HG03060 (cell line): ENCODE measurements at regions not wholly inside any gene's neighbourhood (a gene's known extent, or its start where the extent isn't known, plus 50 kb on each side); places are given as distances from the start of the nearest gene placed in this dataset.
"Not testable (repeated sequence)": the region's sequence is repeated elsewhere in the genome, so short reads cannot be mapped to it uniquely, and the experiment has no call there.

Experiments used
- ATAC-seq: cut with Tn5 transposase; IDR thresholded peaks from one replicate; pipeline ENCODE4 v1.9.1; 2021; ENCODE audit warnings: low read depth, moderate number of reproducible peaks; ENCODE audit not compliant: unreplicated experiment

DNA sequence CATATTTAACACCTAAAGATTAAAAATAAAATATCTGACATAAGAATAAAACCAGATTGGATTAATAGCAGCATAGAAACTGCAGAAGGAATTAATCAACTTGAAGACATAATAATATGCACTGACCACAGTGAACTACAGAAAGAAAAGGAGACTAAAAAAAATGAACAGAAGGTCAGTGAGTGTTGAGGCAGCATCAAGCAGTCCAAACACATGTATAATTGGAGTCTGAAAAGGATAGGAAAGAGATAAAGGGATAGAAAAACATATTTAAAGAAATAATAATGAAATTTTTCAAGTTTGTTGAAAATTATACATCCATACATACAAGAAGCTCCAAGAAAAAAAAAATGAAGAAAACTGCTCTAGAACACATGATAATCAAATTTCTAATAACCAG, 756.2 kb downstream of the GATA3 start:
- no peak for ATAC-seq

DNA sequence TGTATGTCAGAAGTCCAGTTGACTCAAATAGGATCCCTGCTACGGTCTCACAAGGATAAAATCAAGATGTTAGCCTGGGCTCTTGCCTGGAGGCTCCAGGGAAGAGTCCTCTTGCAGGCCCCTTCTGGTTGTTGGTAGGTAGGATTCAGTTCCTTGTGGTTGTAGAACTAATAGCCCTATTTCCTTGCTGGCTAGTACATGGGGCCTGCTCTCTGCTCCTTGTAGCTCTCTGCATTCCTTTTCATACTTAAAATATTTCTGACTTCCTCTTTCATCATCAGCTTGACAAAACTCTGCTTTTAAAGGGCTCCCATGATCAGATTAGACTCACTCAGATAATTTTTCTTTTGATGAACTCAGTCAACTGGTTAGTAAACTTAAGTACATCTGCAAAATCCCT, 756.7 kb downstream of the GATA3 start:
- ATAC-seq: no peak

- no peak for ATAC-seq
These were observed 761.5 kb downstream of the GATA3 start for GRCh38 chr10:8815969-8816368.

DNA sequence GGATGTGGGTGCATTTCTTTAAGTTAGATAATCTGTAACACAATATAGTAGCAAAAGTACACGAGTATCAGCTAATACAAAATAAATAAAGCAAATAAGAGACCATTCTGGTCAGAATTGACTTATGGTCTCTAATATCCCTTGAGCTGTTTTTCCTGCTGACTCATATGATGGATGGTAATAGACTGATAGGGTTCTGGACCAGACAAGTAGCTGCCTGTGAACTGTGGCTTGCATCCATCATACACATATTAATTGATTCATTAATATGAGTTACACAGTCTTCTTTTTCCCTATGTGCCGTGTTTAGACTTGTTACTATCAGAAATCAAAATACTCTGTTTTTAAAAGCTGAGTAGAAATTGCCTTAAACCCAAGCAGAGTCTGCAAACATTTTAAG, 762.8 kb downstream of the GATA3 start:
- no peak for ATAC-seq

GRCh38 chr10:8825611-8826010, 771.1 kb downstream of the GATA3 start:
- no peak for ATAC-seq

DNA sequence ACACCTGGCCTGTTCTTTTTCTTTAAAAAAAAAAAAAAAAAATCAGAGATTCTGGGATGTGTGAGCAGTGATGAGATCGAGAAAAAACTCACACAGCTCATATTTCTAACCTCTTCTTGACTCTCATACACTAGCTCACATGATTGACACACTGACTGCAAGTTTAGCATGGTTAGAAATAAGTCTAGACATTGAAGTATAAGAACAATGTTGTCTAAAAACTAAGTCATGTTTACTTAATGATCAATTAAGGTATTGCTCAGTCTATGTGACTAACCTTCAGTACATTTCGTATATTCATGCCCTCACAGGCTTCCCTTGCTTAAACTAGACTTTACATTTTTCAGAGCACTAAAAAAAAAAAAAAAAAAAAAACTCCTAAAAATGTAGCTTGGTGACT, 775.1 kb downstream of the GATA3 start:
- no peak for ATAC-seq

- ATAC-seq: no peak
These were observed 775.6 kb downstream of the GATA3 start for GRCh38 chr10:8830048-8830447.

- ATAC-seq: no peak
These were observed 776.4 kb downstream of the GATA3 start for GRCh38 chr10:8830876-8831275.

GRCh38 chr10:8835453-8836167, 781.1 kb downstream of the GATA3 start:
- ATAC-seq: no peak

DNA sequence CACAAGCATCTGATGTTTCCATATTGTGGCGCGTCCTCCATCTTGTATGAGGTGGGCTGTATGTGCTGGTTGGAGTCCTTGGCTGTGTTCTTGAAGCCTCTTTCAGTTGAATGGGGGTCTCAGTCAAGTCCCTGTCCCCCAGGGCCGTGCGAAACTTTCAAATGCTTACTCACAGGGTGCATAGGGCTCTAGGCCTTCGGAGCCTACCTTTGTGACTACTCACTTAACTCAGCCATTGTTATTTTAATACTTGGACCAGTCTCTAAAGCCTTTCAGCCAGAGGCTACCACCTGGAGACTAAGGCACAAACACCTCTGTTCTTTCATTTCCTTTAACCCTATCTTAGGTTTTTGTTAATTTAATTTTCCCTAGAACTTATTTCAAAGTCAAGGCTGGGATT, 785.9 kb downstream of the GATA3 start:
- ATAC-seq: no peak

DNA sequence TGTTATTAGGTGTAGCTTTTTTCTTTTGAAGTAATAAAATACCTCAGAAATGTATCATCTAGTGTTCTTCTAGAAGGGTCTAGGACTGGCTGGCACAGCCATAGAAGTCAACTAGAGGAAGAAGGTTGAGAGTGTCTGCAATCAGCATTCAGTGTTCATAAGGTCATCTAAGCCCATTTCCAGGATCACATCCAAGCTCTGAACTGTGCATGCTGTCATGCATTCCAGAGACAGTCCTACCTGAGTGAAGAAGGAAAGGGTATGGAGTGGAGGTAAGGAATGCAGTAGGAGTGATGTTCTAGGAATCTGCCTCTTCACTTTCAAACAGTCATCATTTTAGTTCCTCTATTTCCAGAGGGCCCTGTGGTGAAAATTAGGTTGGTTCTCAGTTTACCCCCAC, 789.7 kb downstream of the GATA3 start:
- ATAC-seq: no peak

GRCh38 chr10:8852546-8852945, 798.1 kb downstream of the GATA3 start:
- no peak for ATAC-seq

GRCh38 chr10:8853048-8853447, 798.6 kb downstream of the GATA3 start:
- ATAC-seq: no peak

- not testable (repeated sequence) for ATAC-seq
These were observed 814.4 kb downstream of the GATA3 start for GRCh38 chr10:8868924-8869323.

DNA sequence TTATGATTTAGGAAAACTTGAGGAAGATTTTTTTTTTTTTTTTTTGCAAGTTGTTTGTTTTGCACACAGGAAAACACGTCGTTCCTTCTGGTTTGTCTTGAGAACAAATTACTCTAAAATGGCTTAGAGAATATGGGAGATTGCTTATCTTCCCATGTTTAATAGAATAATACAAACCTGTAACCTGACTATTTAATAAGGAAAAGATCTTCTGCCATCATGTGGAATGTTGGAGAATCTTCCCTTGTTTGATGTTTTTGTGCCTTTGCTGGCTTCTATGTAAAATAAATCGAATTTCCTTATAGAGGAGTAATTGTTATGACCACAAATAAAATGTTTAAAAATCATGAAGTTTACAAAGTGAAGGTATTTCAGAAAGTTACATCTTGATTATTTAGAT, 818.8 kb downstream of the GATA3 start:
- ATAC-seq: no peak

DNA sequence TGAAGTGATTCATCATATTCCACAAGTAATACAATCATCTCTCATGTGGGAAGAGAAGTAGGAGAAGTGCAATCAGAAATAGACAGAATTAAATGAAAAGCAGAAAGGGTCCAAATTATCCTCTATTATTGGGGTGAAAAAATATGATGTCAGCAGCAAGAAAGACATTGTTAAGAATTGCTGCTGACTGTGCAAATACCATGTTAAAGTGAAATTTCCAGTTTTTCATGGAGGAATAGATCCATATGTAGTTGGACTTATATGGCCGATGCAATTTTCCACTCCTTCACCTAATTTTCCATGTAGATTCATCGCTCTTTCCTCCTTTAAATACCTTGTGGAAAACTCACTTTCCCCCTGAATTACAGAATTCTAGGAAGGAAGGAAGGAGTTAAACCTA, 819.8 kb downstream of the GATA3 start:
- no peak for ATAC-seq

GRCh38 chr10:8874972-8875371, 820.5 kb downstream of the GATA3 start:
- no peak for ATAC-seq

DNA sequence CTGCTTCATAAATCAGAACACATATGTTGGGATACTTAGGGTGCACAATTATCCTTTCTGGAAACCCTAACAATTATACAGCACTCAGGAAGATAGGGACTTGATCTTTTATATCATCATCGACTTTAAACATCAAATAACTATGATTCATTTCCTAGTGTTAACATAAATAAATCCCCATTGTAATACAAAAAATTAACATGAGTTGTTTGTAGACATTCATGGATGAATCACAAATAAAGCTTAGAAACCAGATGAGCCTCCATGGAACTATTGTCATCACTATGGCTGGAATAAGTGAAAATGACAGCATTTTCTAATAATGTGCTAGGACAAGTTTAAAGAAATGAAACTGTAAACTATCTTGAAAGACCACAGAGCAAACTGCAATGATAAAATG, 821.7 kb downstream of the GATA3 start:
- no peak for ATAC-seq

- no peak for ATAC-seq
These were observed 835.0 kb downstream of the GATA3 start for GRCh38 chr10:8889538-8889937.

- ATAC-seq: no peak
These were observed 838.6 kb downstream of the GATA3 start for GRCh38 chr10:8893102-8893501.

- ATAC-seq: no peak
These were observed 839.7 kb downstream of the GATA3 start for GRCh38 chr10:8894148-8894547.

DNA sequence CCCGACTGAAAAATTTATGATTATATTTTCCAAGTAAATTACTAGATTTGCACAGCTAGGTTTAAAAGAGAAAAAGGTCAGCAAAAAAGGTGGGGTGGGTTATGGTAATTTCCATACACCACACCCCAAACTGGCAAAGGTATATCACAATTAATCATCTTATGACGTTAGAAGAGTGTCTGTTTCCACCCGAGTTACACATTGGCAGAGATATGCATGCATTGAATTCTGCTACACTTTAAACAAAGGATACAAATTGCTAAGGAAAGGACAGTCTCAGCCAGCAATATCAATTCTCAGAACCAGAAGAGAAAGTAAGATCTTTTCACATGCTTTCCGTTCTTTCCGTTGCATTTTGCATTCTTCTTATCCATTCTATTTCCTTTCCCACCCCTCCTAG, 843.3 kb downstream of the GATA3 start:
- no peak for ATAC-seq

DNA sequence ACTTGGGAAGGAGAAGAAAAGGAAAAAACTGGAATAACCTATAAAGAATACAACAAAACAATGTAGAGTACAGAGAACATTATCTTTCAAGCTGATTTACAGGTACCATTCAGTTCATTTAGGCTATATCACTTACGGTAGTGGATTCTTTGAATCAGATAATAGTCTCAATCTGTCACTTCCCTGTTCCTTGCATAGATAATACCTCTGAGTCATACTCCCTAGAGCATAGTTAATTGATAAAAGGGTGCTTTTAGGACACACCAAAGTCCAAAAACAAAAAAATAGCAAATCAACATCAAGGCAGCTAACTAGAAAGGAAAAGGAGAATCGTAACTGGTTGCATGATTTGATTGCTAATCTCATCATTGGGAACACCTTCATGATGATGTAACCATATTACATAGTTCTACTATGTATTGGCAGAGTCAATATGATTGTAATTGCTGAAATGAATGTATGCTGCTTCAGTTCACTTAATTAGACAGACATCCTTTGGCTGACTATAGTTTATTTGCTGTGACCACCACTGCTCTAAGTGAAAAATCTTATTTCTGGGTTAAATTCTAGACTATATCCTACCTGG, 844.4 kb downstream of the GATA3 start:
- no peak for ATAC-seq
